ENCODE measurements at regions not wholly inside any gene's neighbourhood (a gene's known extent, or its start where the extent isn't known, plus 50 kb on each side); places are given as distances from the start of the nearest gene placed in this dataset.

DNA sequence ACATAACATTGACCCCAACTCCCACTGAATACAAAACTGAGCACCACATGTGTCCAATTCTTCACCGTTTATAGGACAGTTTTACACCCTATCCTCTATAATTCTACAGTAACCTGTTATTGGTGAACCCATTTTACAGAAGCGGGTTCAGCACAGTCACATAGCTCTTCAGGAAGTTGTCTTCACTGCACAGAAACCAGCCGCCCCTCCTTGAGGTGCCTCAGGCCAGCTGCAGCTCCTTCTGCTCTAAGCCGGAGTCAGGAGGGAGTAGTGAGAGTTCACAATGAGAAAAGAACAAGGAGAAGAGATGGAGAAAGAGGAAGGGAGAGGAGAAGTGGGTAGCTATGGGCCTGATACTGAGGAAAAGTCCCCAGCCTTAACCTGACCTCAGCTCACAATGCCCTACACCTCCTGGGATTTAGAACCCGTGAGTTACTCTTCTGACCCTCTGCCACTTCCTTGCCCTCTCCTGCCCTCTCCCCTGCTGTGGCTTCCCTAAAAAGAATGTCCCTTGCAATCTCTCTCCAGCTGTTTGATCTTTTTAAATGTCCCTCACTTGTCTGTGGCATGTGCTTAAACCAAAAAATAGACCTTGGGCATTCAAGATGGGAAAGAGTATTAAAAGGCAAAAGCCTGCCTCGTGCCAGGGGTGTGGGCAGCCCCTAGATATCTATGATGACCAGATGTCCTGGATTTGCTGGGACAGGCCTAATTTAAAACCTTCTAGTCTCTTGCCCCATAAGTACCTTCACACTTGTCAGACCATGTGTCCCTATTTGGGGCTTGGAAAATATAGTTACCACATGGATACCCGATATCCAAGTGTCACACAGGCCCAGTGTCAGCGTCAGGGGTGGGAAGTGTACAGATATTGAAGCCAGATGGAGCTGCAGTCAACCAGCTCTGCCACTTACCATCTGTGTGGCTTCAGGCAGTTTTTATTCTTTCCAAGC lies 71.3 kb upstream of the HES1 start:
- TF ChIP-seq, protein P1, sequence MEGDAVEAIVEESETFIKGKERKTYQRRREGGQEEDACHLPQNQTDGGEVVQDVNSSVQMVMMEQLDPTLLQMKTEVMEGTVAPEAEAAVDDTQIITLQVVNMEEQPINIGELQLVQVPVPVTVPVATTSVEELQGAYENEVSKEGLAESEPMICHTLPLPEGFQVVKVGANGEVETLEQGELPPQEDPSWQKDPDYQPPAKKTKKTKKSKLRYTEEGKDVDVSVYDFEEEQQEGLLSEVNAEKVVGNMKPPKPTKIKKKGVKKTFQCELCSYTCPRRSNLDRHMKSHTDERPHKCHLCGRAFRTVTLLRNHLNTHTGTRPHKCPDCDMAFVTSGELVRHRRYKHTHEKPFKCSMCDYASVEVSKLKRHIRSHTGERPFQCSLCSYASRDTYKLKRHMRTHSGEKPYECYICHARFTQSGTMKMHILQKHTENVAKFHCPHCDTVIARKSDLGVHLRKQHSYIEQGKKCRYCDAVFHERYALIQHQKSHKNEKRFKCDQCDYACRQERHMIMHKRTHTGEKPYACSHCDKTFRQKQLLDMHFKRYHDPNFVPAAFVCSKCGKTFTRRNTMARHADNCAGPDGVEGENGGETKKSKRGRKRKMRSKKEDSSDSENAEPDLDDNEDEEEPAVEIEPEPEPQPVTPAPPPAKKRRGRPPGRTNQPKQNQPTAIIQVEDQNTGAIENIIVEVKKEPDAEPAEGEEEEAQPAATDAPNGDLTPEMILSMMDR (IDR thresholded peaks at IDR 0.05; ENCODE audit: control extremely low read depth in 1 of 3, insufficient read depth in 1 of 3, low read depth in 1 of 3, low read length in 3 of 3): no peak
- TF ChIP-seq GTF2F1 (IDR thresholded peaks at IDR 0.05; ENCODE audit: borderline replicate concordance, low read depth, low read length): no peak
- TF ChIP-seq MAFK (IDR thresholded peaks at IDR 0.05; ENCODE audit: low read depth, low read length): no peak
- TF ChIP-seq TEAD4 (IDR thresholded peaks at IDR 0.05; ENCODE audit: low read depth, low read length): no peak
- no peak for TF ChIP-seq SP1 (IDR thresholded peaks at IDR 0.05; ENCODE audit: low read depth, low read length)
- TF ChIP-seq RFX5 (IDR thresholded peaks at IDR 0.05; ENCODE audit: borderline replicate concordance, low read depth, low read length): no peak
- TF ChIP-seq SAP30 (IDR thresholded peaks at IDR 0.05; ENCODE audit: insufficient read depth, insufficient replicate concordance, low read length): no peak

Measured in H1 (cell line).